GM21528 (cell line): ENCODE measurements at regions not wholly inside any gene's neighbourhood (a gene's known extent, or its start where the extent isn't known, plus 50 kb on each side); places are given as distances from the start of the nearest gene placed in this dataset.
"Not testable (repeated sequence)": the region's sequence is repeated elsewhere in the genome, so short reads cannot be mapped to it uniquely, and the experiment has no call there.

Experiments
- ATAC-seq: cut with Tn5 transposase; IDR thresholded peaks from one replicate; pipeline ENCODE4 v1.9.1; 2021; ENCODE audit warnings: mild to moderate bottlenecking, moderate library complexity; ENCODE audit not compliant: unreplicated experiment, low FRiP score

DNA sequence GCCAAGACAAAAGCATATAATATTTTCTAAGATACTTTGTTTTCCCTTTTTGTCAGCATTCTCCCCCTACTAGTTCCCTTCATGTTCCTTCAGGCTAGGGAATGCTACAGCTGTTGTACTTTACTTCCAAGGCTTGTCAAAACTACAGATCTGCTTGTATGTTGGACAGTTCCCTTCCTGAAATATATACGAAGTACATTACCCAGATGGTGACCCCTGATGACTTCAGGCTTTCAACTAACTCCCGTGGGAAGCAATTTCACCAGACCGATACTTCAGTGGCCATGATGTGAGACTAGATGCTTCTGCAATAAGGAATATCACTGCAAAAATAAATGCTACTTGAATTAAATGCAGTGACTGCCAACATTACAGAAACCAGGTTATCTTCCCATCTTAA is 332.8 kb downstream of the SH2D1A start:
- no peak for ATAC-seq

DNA sequence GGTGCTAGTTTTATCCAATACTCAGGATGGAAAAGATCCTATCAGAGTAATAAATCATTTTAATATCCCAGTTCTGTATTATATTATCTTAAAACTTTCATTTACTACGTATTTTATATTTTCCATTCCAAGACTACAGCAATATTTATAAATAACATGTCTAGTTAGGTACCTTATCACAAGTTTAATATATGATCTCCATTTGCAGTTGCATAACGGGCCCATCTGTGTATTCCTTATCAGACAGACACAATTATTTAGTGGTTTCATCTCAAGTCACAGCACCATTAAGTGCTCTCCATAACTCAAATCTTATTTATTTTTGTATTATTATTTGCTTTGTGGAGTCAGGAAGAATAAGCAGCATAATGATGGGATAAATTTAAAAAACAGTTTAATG is 333.9 kb downstream of the SH2D1A start:
- ATAC-seq = no peak

DNA sequence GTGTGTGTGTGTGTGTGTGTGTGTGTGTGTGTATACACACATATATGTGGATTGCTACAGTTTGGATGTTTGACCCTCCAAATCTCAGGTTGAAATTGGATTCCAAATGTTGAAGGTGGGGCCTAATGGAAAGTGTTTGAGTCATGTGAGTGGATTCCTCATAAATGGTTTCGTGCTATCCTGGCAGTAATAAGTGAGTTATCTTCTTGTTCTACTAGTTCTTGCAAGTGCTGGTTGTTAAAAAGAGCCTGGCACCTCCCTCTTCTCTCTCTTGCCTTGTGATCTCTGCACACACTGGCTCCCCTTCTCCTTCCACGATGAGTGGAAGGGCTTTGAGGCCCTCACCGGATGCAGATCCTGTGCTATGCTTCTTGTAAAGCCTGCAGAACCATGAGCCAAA is 344.1 kb downstream of the SH2D1A start:
- ATAC-seq = no peak

DNA sequence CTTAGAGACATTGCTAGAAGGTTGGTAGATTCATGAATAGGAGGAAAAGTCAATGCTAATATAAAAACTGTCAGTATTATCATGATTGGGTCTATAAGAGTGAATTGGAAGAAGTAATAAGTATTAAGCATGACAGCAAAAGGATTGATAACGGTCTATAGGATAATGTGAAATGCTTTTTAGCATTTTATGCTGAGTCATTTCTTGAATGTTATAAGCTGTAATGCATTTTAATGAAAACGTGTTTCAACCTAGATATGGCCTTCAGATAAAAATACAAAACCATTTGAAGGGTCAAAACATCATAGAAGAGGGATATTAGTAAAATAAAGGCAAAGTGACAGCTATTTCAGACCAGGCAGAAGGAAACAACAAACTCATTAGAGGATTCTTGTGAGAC is 353.5 kb downstream of the SH2D1A start:
- no peak for ATAC-seq

DNA sequence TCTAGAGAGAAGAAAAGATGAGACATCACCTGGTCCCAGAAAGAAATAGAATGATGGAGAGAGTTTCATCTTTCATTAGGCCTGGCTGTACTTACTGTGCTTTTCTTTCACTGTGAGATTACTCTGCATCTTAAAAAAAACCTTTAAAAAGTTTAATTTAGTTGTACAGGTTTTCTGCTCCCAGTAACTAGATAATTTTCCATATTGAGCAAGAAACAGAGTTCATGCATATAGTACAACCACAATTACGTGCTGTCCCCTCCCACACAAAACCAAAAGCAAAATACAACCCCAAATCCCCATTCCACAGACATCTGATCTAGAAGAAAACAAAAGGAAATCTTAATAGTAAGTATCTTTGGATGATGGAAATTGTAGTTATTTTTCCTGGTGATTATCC is 371.2 kb downstream of the SH2D1A start:
- no peak for ATAC-seq

DNA sequence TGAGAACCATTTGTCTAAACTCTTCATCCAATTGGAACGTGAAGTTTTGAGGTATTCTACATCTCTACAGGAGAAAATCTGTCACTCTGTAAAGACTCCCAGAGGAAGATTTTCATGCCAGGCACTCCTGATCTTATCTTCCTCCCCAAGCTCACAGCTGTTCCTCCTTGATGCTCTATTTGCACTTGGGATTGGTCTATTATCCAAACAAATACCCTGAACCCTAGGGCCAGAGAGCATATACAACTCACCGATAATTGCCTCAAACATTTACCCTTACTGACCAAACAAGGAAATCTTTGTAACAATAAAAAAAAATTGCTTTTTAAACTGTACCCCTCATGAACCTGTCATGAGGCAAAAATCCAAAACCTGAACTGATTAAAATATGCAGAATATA is 372.7 kb downstream of the SH2D1A start:
- ATAC-seq = no peak

DNA sequence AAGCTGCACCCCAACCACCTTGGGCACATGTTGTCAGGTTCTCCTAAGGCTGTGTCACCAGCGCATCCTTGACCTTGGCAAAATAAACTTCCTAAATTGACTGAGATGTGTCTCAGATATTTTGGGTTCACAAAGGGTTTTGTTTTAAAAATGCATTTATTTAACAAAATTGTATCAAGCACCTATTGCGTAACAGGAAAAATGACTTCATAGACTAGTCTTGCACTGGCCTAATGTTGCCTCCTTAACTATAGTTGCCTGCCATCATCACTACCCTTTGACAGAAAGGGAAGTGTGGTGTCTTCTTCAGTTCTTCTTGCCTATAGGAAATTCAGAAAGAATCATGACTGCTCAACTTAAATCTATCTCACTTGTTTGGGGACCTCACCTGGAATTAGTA is 374.2 kb downstream of the SH2D1A start:
- ATAC-seq = no peak

DNA sequence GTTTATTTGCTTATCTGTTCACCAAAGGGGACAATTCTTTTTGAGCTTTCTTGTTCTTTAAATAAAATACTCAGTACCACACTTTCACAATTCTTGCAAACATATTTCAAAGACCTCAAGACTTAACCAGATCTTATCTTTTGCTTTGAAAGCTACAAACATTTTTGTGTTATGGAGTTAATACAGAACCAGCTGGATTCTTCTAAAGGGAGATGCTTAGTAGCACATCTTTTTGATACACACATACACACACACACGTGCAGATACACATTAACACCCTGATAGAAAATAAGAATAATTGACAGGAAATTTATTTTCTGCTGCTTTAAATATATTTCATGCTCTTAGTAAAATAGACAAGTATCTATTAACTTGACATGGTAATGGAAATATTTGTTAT is 379.1 kb downstream of the SH2D1A start:
- ATAC-seq = no peak

DNA sequence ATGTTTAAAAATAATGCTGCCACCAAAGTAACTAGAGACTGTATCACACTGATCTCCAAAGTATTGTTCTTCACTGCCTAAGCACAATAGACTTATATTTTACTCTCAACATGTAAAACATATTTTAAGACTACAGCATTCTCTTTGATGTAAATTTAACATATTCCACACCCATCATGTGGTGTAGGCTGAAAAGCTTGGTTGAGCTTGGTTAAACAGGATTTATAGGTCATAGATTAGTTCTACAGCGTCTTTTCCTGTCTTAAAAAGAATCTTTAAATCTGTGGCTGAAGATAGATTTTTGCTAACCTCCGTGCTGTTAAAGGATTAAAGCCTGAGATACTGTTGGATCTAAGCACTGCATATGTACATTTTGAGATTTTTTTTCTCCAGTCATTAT is 379.9 kb downstream of the SH2D1A start:
- ATAC-seq = no peak

DNA sequence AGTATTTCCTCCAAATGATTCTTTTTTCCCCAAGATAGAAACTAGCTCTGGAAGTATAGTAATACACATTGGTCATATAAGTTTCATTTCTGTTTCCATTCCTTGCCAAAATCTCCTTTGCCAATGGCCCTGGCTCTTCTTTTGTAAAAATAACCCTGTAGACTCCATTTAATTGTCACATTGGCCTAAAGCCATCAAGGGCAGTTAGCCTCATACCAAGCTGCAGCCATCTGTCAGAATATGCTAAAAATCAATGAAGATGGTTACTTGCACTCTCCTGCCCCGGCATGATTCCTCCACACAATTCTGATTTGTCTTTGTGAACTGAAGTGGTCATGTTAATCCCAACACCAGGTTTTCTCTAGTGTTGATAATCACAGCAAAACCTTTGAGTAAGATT is 380.5 kb downstream of the SH2D1A start:
- ATAC-seq = no peak

DNA sequence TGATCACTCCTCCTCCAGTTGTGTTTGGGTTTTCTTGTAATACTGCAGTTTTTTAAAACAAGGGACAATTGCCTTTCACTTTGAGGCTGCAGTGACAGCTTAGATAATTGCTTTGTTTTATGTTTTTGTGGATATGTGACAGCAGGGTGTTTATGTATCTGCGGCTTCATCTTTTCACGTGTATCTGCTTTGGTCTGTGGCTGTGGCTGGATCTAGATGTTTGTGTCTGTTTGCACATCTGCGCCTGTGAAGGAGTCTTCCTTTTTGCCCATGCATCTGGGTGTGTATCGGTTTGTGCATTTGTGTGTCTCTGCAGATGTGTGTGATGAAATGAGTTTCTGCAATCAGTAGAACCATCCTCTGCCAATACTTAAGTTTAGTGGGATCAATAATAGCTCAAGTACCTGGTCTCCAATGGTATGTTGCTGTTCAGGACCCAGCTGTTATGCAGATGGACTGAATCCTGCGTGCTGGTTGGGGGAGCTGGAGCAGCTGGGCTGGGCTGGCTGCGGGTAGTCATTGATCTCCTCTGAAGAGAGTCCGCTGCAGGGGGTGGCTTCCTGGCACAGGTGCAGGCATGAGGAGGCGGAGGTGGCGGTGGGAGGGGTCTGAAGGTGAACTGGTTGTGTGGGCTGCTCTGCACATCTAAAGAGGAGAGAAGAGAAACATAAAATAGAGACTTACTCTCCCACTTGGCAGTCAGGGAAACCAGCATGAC is 390.3 kb downstream of the SH2D1A start:
- ATAC-seq = no peak

DNA sequence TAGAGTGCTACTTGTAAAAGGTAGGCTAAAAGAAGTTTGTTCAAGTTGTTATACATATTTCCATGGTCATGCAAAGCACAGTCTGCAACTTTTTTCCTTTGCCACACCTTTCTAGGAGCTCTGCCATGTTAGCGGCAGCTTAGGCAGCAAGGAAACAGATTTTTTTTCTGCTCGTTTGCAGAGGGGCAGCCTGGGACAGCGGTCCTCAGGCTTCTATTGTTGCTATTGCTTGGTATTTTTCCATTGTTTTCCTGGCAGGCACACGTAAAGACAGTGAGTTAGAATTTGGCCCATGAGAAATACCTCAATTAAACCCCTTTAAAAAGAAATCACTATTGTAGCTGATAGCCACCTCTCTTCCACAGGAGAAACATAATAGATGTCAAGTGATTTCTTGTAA is 391.4 kb downstream of the SH2D1A start:
- ATAC-seq = no peak

DNA sequence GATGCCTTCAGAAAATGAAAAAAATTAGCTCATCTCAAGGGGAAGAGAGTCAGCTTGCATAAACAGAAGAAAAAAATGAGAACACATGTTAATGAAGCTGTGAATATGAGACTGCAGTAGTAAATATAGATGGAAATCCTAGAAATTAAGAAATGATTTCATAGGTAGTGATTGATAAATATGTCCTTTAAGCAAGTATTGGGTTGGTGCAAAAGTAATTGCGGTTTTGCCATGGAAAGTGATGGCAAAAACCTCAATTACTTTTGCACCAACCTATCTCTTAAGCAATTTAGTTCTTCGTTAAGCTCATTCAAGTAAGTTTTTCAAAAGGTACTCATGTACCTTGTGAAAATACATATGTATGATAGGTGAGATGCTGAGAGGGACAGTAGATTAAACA is 400.9 kb downstream of the SH2D1A start:
- no peak for ATAC-seq

DNA sequence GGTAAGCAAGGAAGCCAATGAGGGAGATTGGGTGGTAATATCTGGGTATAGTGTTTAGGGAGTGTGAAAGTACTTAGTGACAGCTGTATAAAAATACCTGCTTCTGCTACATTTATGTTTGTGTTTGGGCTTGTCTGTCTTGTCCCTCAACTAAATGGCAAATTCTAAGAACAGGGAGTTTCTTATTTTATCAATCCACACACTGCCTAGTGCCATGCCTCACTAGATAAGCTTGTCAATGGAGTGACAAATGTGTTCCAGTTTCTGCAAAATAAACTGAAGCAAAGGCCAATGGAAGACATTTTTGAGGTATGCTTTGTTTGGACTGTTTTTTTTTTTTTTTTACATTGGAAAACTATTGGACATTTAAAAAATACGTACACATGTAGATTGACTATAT is 418.0 kb downstream of the SH2D1A start:
- ATAC-seq = no peak

DNA sequence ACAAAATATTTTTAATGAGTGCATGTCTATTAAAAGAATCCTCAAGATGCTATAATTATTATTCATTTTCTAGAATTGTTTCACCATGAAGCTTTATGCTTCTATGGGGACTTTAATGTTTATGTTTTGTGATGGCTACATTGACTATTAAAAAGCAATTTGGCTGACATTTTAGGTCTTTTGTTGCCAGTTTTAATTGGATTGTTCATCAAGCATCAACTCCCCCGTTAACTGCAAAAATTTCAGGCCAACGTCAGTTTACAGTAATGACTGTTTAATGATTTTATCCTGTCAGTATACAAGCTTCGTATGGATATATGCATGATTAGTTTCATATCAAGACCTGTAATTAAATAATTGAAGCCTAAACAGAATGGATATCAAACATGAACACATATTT is 422.8 kb downstream of the SH2D1A start:
- no peak for ATAC-seq

DNA sequence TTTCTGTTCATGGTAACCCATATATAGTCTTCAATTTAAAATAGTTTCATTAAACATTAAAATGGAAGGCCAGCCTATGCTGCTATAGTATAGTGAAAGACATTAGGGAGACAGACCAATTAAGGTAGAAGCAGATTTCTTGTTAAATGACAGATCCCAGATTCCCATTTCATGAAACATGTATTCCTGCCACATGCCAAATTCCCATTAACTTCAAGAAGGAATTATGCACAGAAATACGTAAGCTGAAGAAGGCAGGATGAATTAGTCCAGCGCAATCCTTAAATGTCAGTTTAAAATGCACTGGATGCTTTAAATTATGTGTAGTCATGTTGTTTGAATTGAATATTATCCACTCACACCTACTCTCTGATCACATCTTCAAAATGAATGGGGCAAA is 424.9 kb downstream of the SH2D1A start:
- no peak for ATAC-seq

DNA sequence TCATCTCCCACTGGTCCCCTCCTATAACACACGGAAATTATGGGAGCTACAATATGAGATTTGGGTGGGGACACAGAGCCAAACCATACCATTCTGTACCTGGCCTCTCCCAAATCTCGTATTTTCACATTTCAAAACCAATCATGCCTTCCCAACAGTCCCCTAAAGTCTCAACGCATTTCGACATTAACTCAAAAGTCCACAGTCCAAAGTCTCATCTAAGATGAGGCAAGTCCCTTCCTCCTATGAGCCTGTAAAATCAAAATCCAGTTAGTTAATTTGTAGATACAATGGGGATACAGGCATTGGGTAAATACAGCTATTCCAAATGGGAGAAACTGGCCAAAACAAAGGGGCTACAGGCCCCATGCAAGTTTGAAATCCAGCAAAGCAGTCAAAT is 441.9 kb downstream of the SH2D1A start:
- not testable (repeated sequence) for ATAC-seq

DNA sequence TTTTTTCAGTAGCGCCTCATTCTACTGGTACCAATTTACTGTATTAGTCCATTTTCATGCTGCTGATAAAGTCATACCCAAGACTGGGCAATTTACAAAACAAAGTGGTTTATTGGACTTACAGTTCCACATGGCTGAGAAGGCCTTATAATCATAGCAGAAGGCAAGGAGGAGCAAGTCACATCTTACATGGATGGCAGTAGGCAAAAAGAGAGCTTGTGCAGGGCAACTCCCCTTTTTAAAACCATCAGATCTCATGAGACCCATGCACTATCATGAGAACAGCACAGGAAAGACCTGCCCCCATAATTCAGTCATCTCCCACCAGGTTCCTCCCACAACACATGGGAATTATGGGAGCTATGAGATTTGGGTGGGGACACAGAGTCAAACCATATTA is 443.5 kb downstream of the SH2D1A start:
- ATAC-seq = not testable (repeated sequence)

DNA sequence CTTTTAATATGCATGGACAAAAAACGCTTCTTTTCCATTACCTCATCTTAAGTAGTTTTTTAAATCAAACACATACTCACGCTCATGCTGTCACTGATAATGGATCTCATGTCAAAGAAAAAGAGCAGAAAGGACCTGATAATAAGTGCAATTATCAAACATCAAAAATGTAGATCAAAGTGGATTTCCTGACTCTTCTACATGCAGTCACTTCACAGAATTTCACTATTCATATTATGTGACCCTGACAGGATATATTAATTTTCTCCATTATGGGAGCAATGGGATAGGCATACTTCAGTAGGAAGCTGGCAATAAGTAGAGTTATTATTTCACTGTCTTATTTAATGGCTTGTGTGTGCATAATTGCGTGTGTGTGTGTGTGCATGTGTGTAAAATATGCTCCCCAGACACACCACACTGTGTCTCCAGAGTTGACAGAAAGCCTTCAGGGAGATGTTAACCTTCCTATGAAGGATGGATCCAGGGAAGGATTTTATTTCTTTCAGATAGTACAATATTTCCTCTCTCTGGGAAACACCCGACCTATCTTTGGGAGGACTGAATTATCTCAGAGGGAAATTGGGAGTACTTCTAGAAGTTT is 445.2 kb downstream of the SH2D1A start:
- no peak for ATAC-seq

DNA sequence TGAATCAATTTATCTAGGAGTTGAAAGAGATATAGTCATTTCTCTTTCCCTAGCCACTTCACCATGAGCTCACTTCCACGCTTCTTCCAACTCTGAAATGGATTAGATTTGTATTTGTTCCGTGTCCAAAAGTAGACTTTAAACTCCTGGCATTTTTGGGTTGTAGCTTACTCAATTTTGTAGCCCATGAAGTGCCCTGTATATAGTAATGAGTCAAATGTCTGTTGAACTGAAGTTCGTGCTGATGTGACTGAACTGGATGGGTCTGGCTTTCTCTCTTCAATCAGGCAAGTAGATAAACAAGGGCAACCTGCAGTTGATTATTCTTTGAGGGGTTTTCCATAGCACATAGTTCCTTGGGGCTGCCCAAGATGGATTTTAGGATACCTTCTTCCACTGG is 450.6 kb downstream of the SH2D1A start:
- ATAC-seq = no peak

DNA sequence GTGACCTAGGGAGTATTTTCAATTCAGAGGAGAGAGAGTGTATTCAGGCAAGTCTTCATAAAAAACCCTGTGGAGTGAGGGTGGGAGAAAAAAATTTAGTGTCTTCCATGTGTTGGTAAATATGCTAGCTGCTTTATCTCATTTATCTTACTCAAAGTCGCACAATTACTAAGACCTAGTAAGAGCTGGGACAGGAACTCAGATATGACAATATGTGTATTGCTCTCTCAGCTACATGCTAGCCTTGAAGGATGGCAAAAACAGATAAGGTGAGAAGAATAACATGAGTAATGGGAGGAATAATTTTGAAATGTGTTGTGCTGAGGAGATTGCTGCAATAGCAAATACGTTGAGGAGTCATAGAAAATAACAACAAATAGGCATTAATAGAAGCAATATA is 458.6 kb downstream of the SH2D1A start:
- no peak for ATAC-seq

DNA sequence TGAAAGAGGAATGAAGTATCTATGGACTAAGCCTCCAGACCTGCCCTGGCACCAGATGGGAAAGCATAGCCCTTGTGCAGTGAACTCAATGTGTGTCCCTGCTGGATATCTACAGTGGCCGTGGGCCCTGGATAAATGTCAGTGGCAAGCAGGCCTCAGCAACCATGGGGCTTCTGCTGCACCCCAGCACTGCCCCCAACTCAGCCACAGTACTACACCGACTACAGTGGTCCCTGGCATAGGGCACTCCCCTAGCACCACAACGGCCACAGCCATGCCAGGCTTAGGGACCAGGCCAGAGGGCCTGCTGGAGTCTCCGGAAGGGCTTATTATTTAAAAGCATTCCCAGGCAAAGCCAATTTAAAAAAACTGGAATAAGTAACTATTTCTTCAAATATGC is 459.1 kb downstream of the SH2D1A start:
- ATAC-seq = no peak

DNA sequence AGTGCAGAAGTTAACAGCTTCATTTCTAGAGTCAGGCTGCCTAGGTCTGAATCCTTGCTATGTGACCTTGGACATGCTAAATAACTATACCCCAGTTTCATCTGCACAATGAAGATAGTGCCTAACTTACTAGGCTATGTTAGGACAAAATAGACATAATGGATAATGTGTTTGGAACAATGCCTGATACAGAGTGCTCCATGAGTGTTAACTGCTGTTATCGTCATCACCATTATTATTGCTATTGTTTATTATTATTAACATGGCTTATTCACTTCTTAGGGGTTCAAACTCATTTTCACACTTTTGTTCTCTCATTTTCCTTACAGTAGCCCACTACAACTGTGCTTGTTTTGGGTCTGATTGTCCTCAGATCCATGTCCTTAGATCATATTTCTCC is 467.7 kb downstream of the SH2D1A start:
- no peak for ATAC-seq
